Vagina (tissue), 2 donors: ENCODE measurements at regions not wholly inside any gene's neighbourhood (a gene's known extent, or its start where the extent isn't known, plus 50 kb on each side); places are given as distances from the start of the nearest gene placed in this dataset.

Experiments used
- POLR2A ChIP-seq, 2 donors: fragments of 450-650 bp; IDR thresholded peaks; one replicate each; pipeline ENCODE4 v1.6.1; 2017; ENCODE audit warnings: antibody characterized with exemption in 2 of 2, mild to moderate bottlenecking in 2 of 2, moderate library complexity in 2 of 2
- POLR2AphosphoS5 ChIP-seq, 2 donors: sonication (generic); formaldehyde crosslinking; IDR thresholded peaks; one replicate each; pipeline ENCODE4 v1.9.0; 2017; ENCODE audit warnings: antibody characterized with exemption in 2 of 2, mild to moderate bottlenecking in 2 of 2, low read depth in 1 of 2; ENCODE audit not compliant: insufficient read depth in 1 of 2
- TF ChIP-seq, protein P1 (sequence below), 3 experiments: fragments of 450-650 bp in 2 of 3; fragments of 200-600 bp in 1 of 3; sonication (generic) in 1 of 3; IDR thresholded peaks; one replicate each; pipeline ENCODE4 v1.5.1; 2017 to 2019; ENCODE audit warnings: antibody characterized with exemption in 3 of 3, mild to moderate bottlenecking in 2 of 3, moderate library complexity in 2 of 3

DNA sequence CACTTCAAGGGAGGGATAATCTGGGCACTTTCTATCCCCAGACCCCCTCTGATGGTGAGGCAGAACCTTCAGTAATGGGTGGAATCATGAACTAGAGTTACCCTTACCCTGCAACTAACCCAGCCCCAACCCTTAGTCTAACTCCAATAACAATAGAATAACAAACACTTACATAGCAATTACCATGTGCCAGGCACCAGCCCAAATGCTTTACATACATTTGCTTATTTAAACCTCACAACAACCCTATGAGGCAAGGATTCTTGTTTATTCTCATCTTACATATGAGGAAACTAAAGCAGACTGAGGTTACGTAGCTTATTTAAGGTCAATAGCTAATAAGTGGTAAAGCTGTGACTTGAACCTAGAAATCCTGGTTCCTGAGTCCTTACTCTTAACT lies 132.8 kb downstream of the CYP26B1 start:
- TF ChIP-seq, protein P1, sequence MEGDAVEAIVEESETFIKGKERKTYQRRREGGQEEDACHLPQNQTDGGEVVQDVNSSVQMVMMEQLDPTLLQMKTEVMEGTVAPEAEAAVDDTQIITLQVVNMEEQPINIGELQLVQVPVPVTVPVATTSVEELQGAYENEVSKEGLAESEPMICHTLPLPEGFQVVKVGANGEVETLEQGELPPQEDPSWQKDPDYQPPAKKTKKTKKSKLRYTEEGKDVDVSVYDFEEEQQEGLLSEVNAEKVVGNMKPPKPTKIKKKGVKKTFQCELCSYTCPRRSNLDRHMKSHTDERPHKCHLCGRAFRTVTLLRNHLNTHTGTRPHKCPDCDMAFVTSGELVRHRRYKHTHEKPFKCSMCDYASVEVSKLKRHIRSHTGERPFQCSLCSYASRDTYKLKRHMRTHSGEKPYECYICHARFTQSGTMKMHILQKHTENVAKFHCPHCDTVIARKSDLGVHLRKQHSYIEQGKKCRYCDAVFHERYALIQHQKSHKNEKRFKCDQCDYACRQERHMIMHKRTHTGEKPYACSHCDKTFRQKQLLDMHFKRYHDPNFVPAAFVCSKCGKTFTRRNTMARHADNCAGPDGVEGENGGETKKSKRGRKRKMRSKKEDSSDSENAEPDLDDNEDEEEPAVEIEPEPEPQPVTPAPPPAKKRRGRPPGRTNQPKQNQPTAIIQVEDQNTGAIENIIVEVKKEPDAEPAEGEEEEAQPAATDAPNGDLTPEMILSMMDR (IDR thresholded peaks at IDR 0.05): no peak
- TF ChIP-seq POLR2AphosphoS5 (IDR thresholded peaks at IDR 0.05; ENCODE audit: insufficient read depth in 1 of 2, low read depth in 1 of 2) (no peak), POLR2A (IDR thresholded peaks at IDR 0.05) (no peak)
